RWPE2 (cell line): ENCODE measurements at regions not wholly inside any gene's neighbourhood (a gene's known extent, or its start where the extent isn't known, plus 50 kb on each side); places are given as distances from the start of the nearest gene placed in this dataset.

ENCODE experiments used
- ATAC-seq: fragments of 200-7000 bp; cut with Tn5 transposase; 3 replicates; pipeline ENCODE4 v1.9.1; 2021; ENCODE audit warnings: low read depth
- DNase-seq: peaks from one replicate; pipeline ENCODE4 v3.0.0-alpha.2; 2020; ENCODE audit warnings: low spot score
- H3K27ac ChIP-seq: fragments of 450-650 bp; 2 replicates; pipeline ENCODE4 v1.5.1; 2017; ENCODE audit warnings: mild to moderate bottlenecking; ENCODE audit not compliant: poor library complexity, severe bottlenecking
- H3K27me3 ChIP-seq: fragments of 250-450 bp; sonication (Bioruptor Pico); 2 replicates; pipeline ENCODE4 v1.5.1; 2021; ENCODE audit warnings: mild to moderate bottlenecking, moderate library complexity; ENCODE audit not compliant: insufficient read depth, poor library complexity, severe bottlenecking
- H3K36me3 ChIP-seq: fragments of 250-450 bp; sonication (Bioruptor Pico); 2 replicates; pipeline ENCODE4 v1.5.1; 2020; ENCODE audit warnings: low read depth, mild to moderate bottlenecking, moderate library complexity
- H3K4me1 ChIP-seq: fragments of 250-450 bp; sonication (Bioruptor Pico); 2 replicates; pipeline ENCODE4 v1.5.1; 2021; ENCODE audit warnings: mild to moderate bottlenecking, moderate library complexity; ENCODE audit not compliant: insufficient read depth, poor library complexity, severe bottlenecking
- H3K4me3 ChIP-seq: fragments of 250-450 bp; sonication (Bioruptor Pico); 2 replicates; pipeline ENCODE4 v1.5.1; 2021; ENCODE audit warnings: mild to moderate bottlenecking, moderate library complexity; ENCODE audit not compliant: severe bottlenecking
- H3K9me3 ChIP-seq: fragments of 250-450 bp; sonication (Bioruptor Pico); 2 replicates; pipeline ENCODE4 v1.5.1; 2021; ENCODE audit warnings: mild to moderate bottlenecking, moderate library complexity; ENCODE audit not compliant: severe bottlenecking
- TF ChIP-seq, protein P1 (sequence below): fragments of 450-650 bp; IDR thresholded peaks from one replicate; pipeline ENCODE4 v1.5.1; 2017; ENCODE audit warnings: mild to moderate bottlenecking, moderate library complexity; ENCODE audit not compliant: poor library complexity, severe bottlenecking

DNA sequence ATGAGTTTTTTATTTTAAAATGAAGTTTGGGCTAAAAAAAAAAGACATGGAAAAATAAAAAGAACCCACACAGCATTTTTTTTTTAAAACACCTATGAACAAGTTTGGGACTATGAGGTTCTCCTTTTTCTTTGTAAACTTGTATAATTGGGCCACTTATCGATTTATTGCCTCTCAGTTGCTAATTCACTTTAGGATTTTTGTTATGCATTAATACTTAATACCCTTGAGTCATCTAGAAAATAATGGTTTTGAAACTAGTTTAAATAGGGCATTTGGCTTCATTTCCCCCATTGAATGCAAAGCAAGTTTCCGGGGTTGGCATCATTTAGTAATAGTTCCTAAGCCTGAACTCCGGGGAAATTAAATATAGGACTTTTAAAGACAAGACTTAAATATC, 312.8 kb upstream of the RGS6 start:
- ATAC-seq = no peak
- Histone ChIP-seq H3K36me3 (peaks cover 44% of the 10 kb centered on the region), H3K9me3 (no peaks in the 10 kb centered on the region), H3K27ac (no peak overlapping the region), H3K4me3 (no peak overlapping the region), H3K4me1 (no peaks in the 10 kb centered on the region), H3K27me3 (no peaks in the 10 kb centered on the region)
- TF ChIP-seq, protein P1, sequence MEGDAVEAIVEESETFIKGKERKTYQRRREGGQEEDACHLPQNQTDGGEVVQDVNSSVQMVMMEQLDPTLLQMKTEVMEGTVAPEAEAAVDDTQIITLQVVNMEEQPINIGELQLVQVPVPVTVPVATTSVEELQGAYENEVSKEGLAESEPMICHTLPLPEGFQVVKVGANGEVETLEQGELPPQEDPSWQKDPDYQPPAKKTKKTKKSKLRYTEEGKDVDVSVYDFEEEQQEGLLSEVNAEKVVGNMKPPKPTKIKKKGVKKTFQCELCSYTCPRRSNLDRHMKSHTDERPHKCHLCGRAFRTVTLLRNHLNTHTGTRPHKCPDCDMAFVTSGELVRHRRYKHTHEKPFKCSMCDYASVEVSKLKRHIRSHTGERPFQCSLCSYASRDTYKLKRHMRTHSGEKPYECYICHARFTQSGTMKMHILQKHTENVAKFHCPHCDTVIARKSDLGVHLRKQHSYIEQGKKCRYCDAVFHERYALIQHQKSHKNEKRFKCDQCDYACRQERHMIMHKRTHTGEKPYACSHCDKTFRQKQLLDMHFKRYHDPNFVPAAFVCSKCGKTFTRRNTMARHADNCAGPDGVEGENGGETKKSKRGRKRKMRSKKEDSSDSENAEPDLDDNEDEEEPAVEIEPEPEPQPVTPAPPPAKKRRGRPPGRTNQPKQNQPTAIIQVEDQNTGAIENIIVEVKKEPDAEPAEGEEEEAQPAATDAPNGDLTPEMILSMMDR = no peak
- no peak for DNase-seq

DNA sequence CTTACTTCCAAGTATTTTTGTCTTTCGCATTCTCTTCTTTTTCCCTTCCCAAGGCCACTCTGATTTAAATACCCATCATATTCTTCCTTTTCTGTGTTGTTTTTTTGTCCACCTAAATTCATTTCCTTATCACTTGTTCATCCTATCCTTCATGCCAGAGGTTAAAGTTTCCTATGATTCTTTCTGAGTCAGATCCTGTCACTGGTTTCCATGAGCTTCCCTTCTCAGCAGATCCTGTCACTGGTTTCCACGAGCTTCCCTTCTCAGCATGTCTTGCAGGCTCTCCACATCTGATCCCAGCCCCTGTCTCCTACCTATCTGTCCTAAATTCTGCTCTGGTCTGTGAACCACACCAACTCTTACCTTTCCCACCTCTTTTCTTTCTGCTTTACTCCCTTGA, 311.8 kb upstream of the RGS6 start:
- Histone ChIP-seq H3K27ac (no peak overlapping the region), H3K4me1 (no peaks in the 10 kb centered on the region), H3K36me3 (peaks cover 52% of the 10 kb centered on the region), H3K4me3 (no peak overlapping the region), H3K9me3 (no peaks in the 10 kb centered on the region), H3K27me3 (no peaks in the 10 kb centered on the region)
- DNase-seq (no peak), ATAC-seq (peak; percentile 35; the same call in 1 of the 3 replicates)
- TF ChIP-seq, protein P1 = no peak

DNA sequence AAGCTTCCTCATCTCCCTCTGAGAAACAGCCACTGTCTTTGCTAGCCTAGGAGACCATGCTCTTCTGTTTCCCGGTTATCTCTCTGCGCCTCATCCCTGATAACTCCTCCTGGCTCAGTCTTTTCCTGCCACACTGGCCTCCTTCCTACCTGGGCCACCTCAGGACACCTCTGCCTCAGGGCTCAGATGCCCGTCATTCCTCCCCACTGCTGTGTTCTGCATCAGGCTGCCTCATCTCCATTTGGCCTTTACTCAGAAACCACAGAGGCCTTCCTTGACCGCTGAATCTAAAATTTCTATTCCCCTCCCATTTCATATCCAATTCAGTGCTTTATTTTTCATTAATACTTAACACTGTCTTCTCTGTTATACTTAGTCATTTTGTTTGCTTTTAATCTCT, 311.0 kb upstream of the RGS6 start:
- Histone ChIP-seq H3K27me3 (no peaks in the 10 kb centered on the region), H3K36me3 (peaks cover 61% of the 10 kb centered on the region), H3K27ac (no peak overlapping the region), H3K4me1 (no peaks in the 10 kb centered on the region), H3K9me3 (no peaks in the 10 kb centered on the region), H3K4me3 (no peak overlapping the region)
- TF ChIP-seq, protein P1 = no peak
- ATAC-seq = 0 out of 3 replicates have a peak, but pooled peaks have one; percentile 12
- no peak for DNase-seq

DNA sequence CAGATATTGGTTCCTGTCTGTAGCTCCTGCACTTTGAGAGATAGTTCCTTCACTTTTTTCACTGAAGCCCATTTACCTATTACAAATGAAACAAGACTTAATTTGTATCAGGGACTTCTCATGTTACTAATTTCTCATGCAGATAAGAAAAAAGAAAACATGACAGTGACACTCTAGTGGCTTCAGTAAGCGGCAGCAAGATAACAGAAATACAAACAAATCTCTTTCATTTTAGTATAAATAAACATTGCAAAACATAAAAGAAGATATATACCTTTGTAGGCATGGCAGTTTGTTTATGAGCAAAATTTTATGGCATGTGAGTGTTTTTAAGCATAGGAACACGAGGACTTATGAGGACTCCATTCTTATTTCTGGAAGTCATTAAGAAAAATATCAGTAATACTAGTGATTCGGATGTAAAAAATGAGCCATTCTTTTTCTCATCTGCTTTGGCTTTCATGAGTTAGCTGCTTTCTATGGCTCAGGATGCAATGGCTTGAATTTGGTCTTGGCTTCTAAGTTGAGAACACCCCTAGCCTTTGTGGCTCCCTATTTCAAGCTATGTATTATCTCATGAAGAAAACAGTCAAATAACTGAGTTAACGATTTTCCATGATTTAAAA, 310.1 kb upstream of the RGS6 start:
- no peaks in the 10 kb centered on the region for H3K27me3 ChIP-seq
- no peaks in the 10 kb centered on the region for H3K9me3 ChIP-seq
- TF ChIP-seq, protein P1 = no peak
- H3K4me3 ChIP-seq = no peak overlapping the region
- no peaks in the 10 kb centered on the region for H3K4me1 ChIP-seq
- peaks cover 65% of the 10 kb centered on the region for H3K36me3 ChIP-seq
- H3K27ac ChIP-seq = no peak overlapping the region
- ATAC-seq = no peak
- no peak for DNase-seq

DNA sequence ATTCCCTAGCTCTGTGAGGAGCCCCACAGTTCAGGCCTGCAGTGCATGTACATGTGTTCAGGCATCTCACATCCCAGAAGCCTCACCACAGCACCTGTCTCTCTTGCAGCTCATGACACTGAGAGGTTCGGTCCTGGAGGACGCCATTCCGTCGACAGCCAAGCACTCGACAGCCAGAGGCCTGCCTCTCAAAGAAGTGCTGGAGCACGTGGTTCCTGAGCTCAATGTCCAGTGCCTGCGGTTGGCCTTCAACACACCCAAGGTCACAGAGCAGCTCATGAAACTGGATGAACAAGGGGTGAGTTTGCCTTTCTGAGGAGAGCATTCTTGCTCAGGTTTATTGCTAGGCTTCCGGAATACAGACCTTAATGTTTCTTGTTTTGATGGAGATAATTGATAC, 308.3 kb upstream of the RGS6 start:
- H3K36me3 ChIP-seq = peaks cover 61% of the 10 kb centered on the region
- H3K4me1 ChIP-seq = no peaks in the 10 kb centered on the region
- no peak overlapping the region for H3K4me3 ChIP-seq
- H3K9me3 ChIP-seq = no peaks in the 10 kb centered on the region
- TF ChIP-seq, protein P1 = no peak
- no peak; the same call in 2 of the 3 replicates for ATAC-seq
- no peaks in the 10 kb centered on the region for H3K27me3 ChIP-seq
- no peak overlapping the region for H3K27ac ChIP-seq
- DNase-seq = no peak
